ENCODE measurements at regions not wholly inside any gene's neighbourhood (a gene's known extent, or its start where the extent isn't known, plus 50 kb on each side); places are given as distances from the start of the nearest gene placed in this dataset.

DNA sequence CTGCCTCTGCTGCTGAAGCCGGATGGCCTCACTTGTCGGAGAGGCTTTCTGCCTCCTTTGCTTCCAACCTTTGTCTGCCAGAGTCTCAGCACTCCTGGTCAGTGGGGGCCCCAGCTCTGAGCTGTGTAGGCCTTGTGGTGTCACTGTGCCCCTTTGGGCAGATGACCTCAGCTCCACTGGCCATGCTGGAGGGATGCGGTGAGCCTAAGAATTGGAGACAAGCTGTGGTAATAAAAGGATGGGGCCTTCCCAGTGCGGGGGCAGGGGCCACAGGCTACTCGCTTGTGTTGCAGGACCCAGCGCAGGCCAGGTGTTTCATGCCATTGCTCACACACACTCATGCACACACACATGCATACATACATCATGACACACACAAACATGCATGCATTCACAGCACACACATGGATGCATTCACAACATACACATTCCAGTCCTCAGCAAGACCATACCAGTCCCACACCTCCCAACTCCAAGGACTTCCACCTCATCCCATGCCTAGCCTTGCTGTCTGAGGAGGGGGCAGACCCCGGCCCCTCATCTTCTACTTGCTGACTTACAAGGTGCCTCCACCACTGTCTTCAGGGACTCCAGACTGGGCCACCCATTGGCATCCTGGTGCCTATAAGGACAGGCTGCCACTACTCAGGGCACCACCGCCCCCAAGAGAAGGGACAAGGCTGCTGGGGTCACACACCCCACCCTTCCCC is 237.7 kb downstream of the SYK start:
- in situ Hi-C loops (cut with HindIII; ENCODE audit: low sequenced_read_pairs): no loop called here

- in situ Hi-C loops (cut with HindIII; ENCODE audit: low sequenced_read_pairs): no loop called here
These were observed 238.2 kb downstream of the SYK start for GRCh38 chr9:91039835-91040140.

DNA sequence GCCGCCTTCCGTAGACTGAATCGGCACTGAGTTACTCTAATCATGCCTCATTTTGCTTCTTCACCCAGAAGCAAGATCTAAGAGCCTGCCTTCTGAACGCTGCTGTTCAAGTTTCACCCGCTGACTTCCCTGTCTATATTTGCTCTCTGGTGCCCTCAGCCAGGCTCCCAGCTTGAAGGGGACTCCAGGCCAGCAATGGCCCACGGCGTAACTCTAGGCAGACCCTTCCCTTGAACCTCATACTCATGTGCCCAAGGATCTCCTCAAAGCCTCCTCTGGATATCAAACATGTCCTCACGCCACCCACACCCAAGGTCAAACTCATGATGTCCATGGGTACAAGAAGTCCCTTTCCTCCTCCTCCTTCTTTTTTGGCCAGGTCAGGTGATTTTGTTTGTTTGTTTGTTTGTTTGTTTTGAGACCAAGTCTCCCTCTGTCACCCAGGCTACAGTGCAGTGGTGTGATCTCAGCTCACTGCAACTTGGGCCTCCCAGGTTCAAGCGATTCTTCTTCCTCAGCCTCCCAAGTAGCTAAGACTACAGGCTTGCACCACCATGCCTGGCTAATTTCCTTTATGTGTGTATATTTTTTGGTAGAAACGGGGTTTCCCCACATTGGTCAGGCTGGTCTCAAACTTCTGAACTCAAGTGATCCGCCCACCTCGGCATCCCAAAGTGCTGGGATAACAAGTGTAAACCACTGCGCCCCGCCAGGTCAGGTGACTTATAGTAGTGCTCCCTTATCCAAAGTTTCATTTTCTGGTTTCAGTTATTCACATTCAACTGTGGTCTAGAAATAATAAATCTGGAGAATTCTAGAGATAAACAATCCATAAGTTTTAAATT is 239.0 kb downstream of the SYK start:
- in situ Hi-C loops (cut with HindIII; ENCODE audit: low sequenced_read_pairs): no loop called here

- in situ Hi-C loops (cut with HindIII; ENCODE audit: low sequenced_read_pairs): no loop called here
These were observed 240.4 kb downstream of the SYK start for GRCh38 chr9:91042024-91042423.

GRCh38 chr9:91042541-91042940 is 240.9 kb downstream of the SYK start:
- in situ Hi-C loops (cut with HindIII; ENCODE audit: low sequenced_read_pairs): no loop called here

GRCh38 chr9:91043056-91043810 is 241.6 kb downstream of the SYK start:
- in situ Hi-C loops (cut with HindIII; ENCODE audit: low sequenced_read_pairs): no loop called here

- in situ Hi-C loops (cut with HindIII; ENCODE audit: low sequenced_read_pairs): no loop called here
These were observed 242.2 kb downstream of the SYK start for GRCh38 chr9:91043811-91044175.

DNA sequence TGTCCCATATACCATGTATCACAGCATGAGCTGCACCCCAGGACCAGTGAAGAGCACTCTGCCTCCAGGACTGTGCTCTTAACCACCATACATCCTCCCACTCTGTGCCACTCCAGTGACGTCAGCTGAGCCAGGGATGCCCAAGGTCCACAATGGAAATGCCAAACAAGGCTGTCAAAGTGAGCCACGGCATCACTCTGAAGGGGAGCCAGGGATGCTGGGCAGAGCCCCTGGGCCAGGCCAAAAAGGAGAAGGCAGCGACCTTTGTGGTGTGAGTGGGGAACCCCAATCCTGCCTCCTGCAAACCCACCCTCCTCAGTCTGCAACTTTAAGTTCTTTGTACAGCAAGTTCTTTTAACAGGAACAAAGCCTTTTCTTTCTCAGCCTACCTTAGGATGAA is 242.7 kb downstream of the SYK start:
- in situ Hi-C loops (cut with HindIII; ENCODE audit: low sequenced_read_pairs): no loop called here

GRCh38 chr9:91045041-91045440 is 243.4 kb downstream of the SYK start:
- in situ Hi-C loops (cut with HindIII; ENCODE audit: low sequenced_read_pairs): no loop called here

GRCh38 chr9:91047529-91047928 is 245.9 kb downstream of the SYK start:
- in situ Hi-C loops (cut with HindIII; ENCODE audit: low sequenced_read_pairs): no loop called here

DNA sequence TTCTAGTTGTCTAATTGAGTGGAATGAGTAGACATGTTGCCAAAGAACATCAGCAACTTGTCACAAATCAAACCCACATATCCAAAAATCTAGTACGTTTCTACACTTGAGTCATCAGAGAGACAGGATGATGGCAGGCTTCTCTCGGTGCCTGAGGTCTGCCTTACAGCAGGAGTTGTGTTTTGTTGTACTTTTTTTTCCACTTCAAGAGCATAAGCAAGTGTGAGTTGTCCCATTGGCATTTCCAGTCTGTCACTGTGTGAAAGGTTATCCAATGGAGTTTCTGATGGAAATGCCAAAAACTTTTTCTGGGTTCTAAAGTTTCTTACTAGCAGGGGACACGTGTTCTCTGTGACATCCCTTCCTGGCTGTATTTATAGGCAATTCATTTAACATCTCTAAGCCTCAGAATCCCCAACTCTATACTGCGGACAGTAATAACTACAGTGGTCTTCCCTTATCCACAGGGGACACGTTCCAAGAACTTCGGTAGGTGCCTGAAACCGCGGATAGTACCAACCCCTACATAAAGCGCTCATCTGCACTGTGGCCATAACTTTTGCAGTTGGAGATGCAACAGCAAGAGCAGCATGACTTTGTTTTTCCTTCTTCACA is 246.5 kb downstream of the SYK start:
- in situ Hi-C loops (cut with HindIII; ENCODE audit: low sequenced_read_pairs): no loop called here

GRCh38 chr9:91048749-91049148 is 247.1 kb downstream of the SYK start:
- in situ Hi-C loops (cut with HindIII; ENCODE audit: low sequenced_read_pairs): no loop called here

- in situ Hi-C loops (cut with HindIII; ENCODE audit: low sequenced_read_pairs): no loop called here
These were observed 252.2 kb downstream of the SYK start for GRCh38 chr9:91053824-91054223.

- in situ Hi-C loops (cut with HindIII; ENCODE audit: low sequenced_read_pairs): no loop called here
These were observed 254.2 kb downstream of the SYK start for GRCh38 chr9:91055845-91056244.

- in situ Hi-C loops (cut with HindIII; ENCODE audit: low sequenced_read_pairs): no loop called here
These were observed 254.9 kb downstream of the SYK start for GRCh38 chr9:91056486-91056885.

GRCh38 chr9:91056917-91057316 is 255.3 kb downstream of the SYK start:
- in situ Hi-C loops (cut with HindIII; ENCODE audit: low sequenced_read_pairs): no loop called here

DNA sequence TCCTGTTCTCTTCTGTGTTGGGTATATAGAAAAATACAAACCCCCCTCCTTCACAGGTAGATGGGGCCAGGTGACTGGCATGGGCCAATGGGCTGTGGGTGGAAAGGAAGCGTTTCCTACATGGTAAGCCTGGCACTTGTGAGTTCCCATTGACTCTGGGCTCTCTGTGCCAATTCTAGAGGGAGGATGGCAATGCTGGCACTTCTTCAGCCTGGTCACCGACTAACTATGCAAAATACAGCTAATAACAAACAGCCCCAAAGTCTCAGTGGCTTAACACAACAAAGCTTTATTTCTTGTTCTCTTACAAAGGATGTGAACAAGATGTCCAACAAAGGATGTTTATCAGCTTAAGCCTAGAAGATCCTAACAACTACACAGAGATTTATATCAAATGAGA is 258.1 kb downstream of the SYK start:
- in situ Hi-C loops (cut with HindIII; ENCODE audit: low sequenced_read_pairs): no loop called here

DNA sequence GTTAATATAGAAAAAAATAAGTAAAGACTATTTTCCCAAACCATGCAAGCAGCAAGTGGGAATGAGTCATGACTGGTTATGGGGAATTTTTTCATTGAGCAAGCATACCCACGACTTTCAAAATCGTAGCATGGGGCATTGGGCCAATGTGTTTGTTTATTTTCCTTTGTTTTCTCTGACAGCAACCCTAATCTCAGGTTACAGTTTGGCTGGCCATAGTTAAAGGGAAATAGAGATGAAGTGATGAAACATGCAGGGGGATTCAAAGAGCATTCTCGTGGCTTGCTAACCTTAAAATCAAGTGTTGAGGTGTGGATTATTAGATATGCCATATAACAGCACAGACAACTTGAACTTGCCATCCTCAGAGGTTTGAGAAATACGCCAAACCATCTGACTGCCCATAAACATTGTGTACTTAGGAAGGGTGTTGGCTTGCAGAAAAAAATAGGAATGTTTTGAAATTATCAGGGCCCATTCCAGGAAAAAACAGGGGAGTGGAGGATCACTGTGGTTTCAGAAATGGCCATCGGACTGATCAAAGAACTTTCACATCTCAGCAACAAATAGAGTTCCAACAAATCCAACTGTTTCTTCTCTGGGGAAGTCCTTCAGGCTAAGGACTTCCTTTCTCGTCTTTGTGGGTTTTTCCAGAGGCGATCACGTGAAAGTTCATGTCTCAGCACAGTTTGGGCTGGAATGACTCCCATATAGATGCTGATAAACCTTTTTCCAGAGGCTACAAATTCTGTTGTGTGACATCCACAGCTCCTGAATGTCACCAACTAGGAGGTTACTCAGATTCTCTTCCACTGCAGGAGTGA is 259.1 kb downstream of the SYK start:
- in situ Hi-C loops (cut with HindIII; ENCODE audit: low sequenced_read_pairs): no loop called here

DNA sequence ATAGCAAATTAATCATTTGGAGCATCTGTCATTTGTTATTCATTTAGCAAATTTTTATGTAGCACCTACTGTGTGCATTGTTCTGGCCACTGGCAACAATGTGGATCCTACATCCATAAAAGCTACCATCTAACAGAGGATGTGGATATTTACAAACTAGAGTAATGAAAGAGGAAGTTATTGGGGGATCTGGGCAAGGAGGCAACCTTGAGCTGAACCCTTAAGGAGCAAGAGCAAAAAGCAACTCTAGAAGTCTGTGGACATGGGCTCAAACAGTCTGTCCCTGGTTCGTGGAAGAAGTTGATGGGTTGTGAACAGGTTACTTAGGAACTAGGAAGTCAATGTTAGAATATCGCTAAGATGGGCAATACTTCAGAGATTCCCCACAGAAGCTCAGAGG is 259.9 kb downstream of the SYK start:
- in situ Hi-C loops (cut with HindIII; ENCODE audit: low sequenced_read_pairs): no loop called here

DNA sequence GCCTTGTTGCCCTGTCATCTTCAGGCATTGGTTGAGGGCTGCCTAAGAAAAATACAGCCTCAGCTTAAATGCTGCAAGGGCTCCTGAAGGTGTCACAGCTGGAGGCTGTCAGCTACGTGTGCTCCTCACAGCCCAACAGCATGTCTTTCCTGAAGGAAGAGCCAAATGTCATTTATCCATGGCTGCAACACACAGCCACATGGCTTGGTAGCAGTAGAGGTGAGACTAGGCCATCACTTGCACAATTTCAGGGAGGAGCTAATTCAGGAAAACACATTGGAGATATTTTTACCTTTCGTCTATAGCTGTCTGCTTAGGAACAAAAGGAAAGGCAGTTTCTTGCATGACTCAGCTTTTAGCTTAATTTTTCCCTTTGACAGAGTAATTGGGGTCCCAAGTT is 260.7 kb downstream of the SYK start:
- in situ Hi-C loops (cut with HindIII; ENCODE audit: low sequenced_read_pairs): no loop called here

GRCh38 chr9:91063471-91063870 is 261.9 kb downstream of the SYK start:
- in situ Hi-C loops (cut with HindIII; ENCODE audit: low sequenced_read_pairs): no loop called here

Data from DLD1 (cell line).